DND-41 (cell line): ENCODE measurements at regions not wholly inside any gene's neighbourhood (a gene's known extent, or its start where the extent isn't known, plus 50 kb on each side); places are given as distances from the start of the nearest gene placed in this dataset.

Source experiments
- ATAC-seq: fragments of 200-7000 bp; cut with Tn5 transposase; 3 replicates; pipeline ENCODE4 v1.9.1; 2021; ENCODE audit warnings: low read depth; ENCODE audit not compliant: insufficient read depth
- DNase-seq: peaks from one replicate; pipeline ENCODE4 v3.0.0-alpha.2; 2020
- H2AFZ ChIP-seq: 2 replicates; pipeline ENCODE4 v1.6.0; 2012; ENCODE audit warnings: low read depth, low read length
- H3K27ac ChIP-seq: 2 replicates; pipeline ENCODE4 v1.5.1; 2012; ENCODE audit warnings: low read length, inconsistent platforms
- H3K27me3 ChIP-seq: fragments of 200-600 bp; sonication (generic); 2 replicates; pipeline ENCODE4 v1.6.0; 2012; ENCODE audit warnings: low read length, mild to moderate bottlenecking, inconsistent platforms; ENCODE audit not compliant: insufficient read depth, poor library complexity
- H3K36me3 ChIP-seq: 2 replicates; pipeline ENCODE4 v1.5.1; 2012; ENCODE audit warnings: low read length, inconsistent platforms; ENCODE audit not compliant: insufficient read depth
- H3K4me1 ChIP-seq: 2 replicates; pipeline ENCODE4 v1.5.1; 2012; ENCODE audit warnings: mild to moderate bottlenecking, low read length; ENCODE audit not compliant: insufficient read depth
- H3K4me2 ChIP-seq: 2 replicates; pipeline ENCODE4 v1.6.0; 2012; ENCODE audit warnings: mild to moderate bottlenecking, moderate library complexity, low read length, inconsistent platforms; ENCODE audit not compliant: insufficient read depth
- H3K4me3 ChIP-seq, 2 experiments: fragments of 200-600 bp in 1 of 2; shearing (Covaris generic) in 1 of 2; 2 replicates each; pipeline ENCODE4 v1.5.1; 2012 to 2016; ENCODE audit warnings: inconsistent platforms in 2 of 2, low read length in 2 of 2, mild to moderate bottlenecking in 2 of 2, low read depth in 1 of 2, moderate library complexity in 1 of 2
- H3K79me2 ChIP-seq: 2 replicates; pipeline ENCODE4 v1.6.0; 2012; ENCODE audit warnings: low read length, inconsistent platforms; ENCODE audit not compliant: insufficient read depth
- H3K9ac ChIP-seq: 2 replicates; pipeline ENCODE4 v1.6.0; 2012; ENCODE audit warnings: low read depth, mild to moderate bottlenecking, inconsistent platforms, low read length, moderate library complexity
- H3K9me3 ChIP-seq: 2 replicates; pipeline ENCODE4 v1.5.1; 2012; ENCODE audit warnings: low read length, moderate library complexity, mild to moderate bottlenecking, inconsistent platforms; ENCODE audit not compliant: insufficient read depth, severe bottlenecking
- H4K20me1 ChIP-seq: 2 replicates; pipeline ENCODE4 v1.6.0; 2012; ENCODE audit warnings: low read length; ENCODE audit not compliant: insufficient read depth
- CTCF ChIP-seq: IDR thresholded peaks from 2 replicates; pipeline ENCODE4 v1.5.1; 2012; ENCODE audit warnings: borderline replicate concordance, low read length, moderate library complexity, mild to moderate bottlenecking; ENCODE audit not compliant: poor library complexity, severe bottlenecking; ENCODE audit errors: extremely low read depth
- EZH2 ChIP-seq: IDR thresholded peaks from 3 replicates; pipeline ENCODE4 v1.6.1; 2012; ENCODE audit warnings: borderline replicate concordance, low read depth, mild to moderate bottlenecking, moderate library complexity, low read length, inconsistent platforms; ENCODE audit not compliant: severe bottlenecking

GRCh38 chr4:167775375-167775774 is 317.0 kb upstream of the ANXA10 start:
- H3K4me1 ChIP-seq: no peaks in the 10 kb centered on the region
- H3K79me2 ChIP-seq: no peaks in the 10 kb centered on the region
- H3K27ac ChIP-seq: no peak overlapping the region
- no peak overlapping the region for H3K9ac ChIP-seq
- no peaks in the 10 kb centered on the region for H4K20me1 ChIP-seq
- no peak for DNase-seq
- no peaks in the 10 kb centered on the region for H3K9me3 ChIP-seq
- no peak for TF ChIP-seq EZH2
- no peak for TF ChIP-seq CTCF
- no peaks in the 10 kb centered on the region for H3K36me3 ChIP-seq
- no peaks in the 10 kb centered on the region for H3K27me3 ChIP-seq
- no peak overlapping the region for H2AFZ ChIP-seq
- H3K4me3 ChIP-seq: no peak overlapping the region
- H3K4me2 ChIP-seq: no peak overlapping the region
- no peak for ATAC-seq

- no peaks in the 10 kb centered on the region for H3K9me3 ChIP-seq
- no peaks in the 10 kb centered on the region for H3K79me2 ChIP-seq
- H3K27me3 ChIP-seq: no peaks in the 10 kb centered on the region
- H4K20me1 ChIP-seq: no peaks in the 10 kb centered on the region
- H3K4me1 ChIP-seq: no peaks in the 10 kb centered on the region
- ATAC-seq (no peak), DNase-seq (no peak)
- H3K9ac ChIP-seq: no peak overlapping the region
- no peak for TF ChIP-seq EZH2
- TF ChIP-seq CTCF: no peak
- no peak overlapping the region for H3K4me3 ChIP-seq
- H3K36me3 ChIP-seq: no peaks in the 10 kb centered on the region
- H2AFZ ChIP-seq: no peak overlapping the region
- no peak overlapping the region for H3K27ac ChIP-seq
- no peak overlapping the region for H3K4me2 ChIP-seq
These were observed 313.1 kb upstream of the ANXA10 start for GRCh38 chr4:167779280-167779679.

- no peaks in the 10 kb centered on the region for H3K36me3 ChIP-seq
- H3K4me2 ChIP-seq: peak overlapping the region; percentile 31; the same call in 1 of the 2 replicates
- H3K9me3 ChIP-seq: no peaks in the 10 kb centered on the region
- H3K27ac ChIP-seq: no peak overlapping the region
- H2AFZ ChIP-seq: no peak overlapping the region
- no peak for DNase-seq
- no peak overlapping the region for H3K9ac ChIP-seq
- H3K4me3 ChIP-seq: no peak overlapping the region
- no peaks in the 10 kb centered on the region for H4K20me1 ChIP-seq
- no peak for ATAC-seq
- H3K4me1 ChIP-seq: no peaks in the 10 kb centered on the region
- no peaks in the 10 kb centered on the region for H3K79me2 ChIP-seq
- TF ChIP-seq CTCF (no peak), EZH2 (no peak)
- no peaks in the 10 kb centered on the region for H3K27me3 ChIP-seq
These were observed 312.5 kb upstream of the ANXA10 start for GRCh38 chr4:167779864-167780263.

- Histone ChIP-seq H3K36me3 (no peaks in the 10 kb centered on the region), H2AFZ (no peak overlapping the region), H3K27ac (no peak overlapping the region), H4K20me1 (no peaks in the 10 kb centered on the region), H3K4me1 (no peaks in the 10 kb centered on the region), H3K9ac (no peak overlapping the region), H3K4me2 (no peak overlapping the region), H3K79me2 (no peaks in the 10 kb centered on the region), H3K27me3 (no peaks in the 10 kb centered on the region), H3K4me3 (no peak overlapping the region), H3K9me3 (no peaks in the 10 kb centered on the region)
- DNase-seq (no peak), ATAC-seq (no peak)
- TF ChIP-seq CTCF (no peak), EZH2 (no peak)
These were observed 307.5 kb upstream of the ANXA10 start for GRCh38 chr4:167784826-167785225.
